ENCODE measurements at regions not wholly inside any gene's neighbourhood (a gene's known extent, or its start where the extent isn't known, plus 50 kb on each side); places are given as distances from the start of the nearest gene placed in this dataset.

- no peaks in the 10 kb centered on the region for H3K4me1 Mint-ChIP-seq
- H3K4me3 Mint-ChIP-seq: no peak overlapping the region
- no peaks in the 10 kb centered on the region for H3K36me3 Mint-ChIP-seq (ENCODE audit: low read depth)
- no peak overlapping the region for H3K27ac Mint-ChIP-seq
- H3K9me3 Mint-ChIP-seq: no peaks in the 10 kb centered on the region
- ATAC-seq (replicated peaks): no peak
- no peaks in the 10 kb centered on the region for H3K27me3 Mint-ChIP-seq
Observed at GRCh38 chr1:59179673-59180072, 117.2 kb upstream of the FGGY start.

- H3K36me3 Mint-ChIP-seq (ENCODE audit: low read depth): no peaks in the 10 kb centered on the region
- H3K4me1 Mint-ChIP-seq: no peaks in the 10 kb centered on the region
- ATAC-seq (replicated peaks): no peak
Observed at GRCh38 chr1:59180735-59181134, 116.2 kb upstream of the FGGY start.

DNA sequence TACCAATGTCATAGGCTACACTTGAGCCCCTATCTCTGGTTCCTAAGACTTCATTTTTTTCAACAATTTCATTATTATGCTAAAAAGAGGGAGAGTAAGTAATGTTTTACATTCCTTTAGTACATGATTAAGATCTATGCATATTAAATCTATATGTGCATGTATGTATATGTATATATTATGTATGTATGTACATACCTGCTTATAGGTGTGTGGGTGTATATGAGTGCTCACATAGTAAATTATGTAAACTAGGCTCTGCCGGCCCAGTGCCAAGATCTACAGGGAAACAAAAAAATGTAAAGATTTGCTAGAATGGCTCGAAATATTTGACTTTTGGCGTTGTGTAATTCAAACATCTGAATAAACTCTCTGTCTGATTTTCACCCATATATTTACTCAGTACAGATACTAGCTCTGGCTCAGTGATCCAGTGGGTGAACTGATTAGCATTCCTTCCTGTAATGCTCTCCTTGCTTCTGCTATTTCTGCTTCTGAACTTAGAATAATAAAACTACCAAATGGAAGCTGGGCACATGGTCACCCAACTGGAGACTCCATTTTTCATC is 113.1 kb upstream of the FGGY start:
- Mint-ChIP-seq H3K27ac (no peak overlapping the region), H3K27me3 (no peaks in the 10 kb centered on the region), H3K4me3 (no peak overlapping the region), H3K4me1 (no peaks in the 10 kb centered on the region), H3K9me3 (no peaks in the 10 kb centered on the region), H3K36me3 (ENCODE audit: low read depth) (no peaks in the 10 kb centered on the region)
- no peak for ATAC-seq (replicated peaks)

More at GRCh38 chr1:59180735-59181134, 116.2 kb upstream of the FGGY start:
- Mint-ChIP-seq H3K9me3 (no peaks in the 10 kb centered on the region), H3K4me3 (no peak overlapping the region), H3K27ac (no peak overlapping the region), H3K27me3 (no peaks in the 10 kb centered on the region)

GRCh38 chr1:59184365-59184905 is 112.5 kb upstream of the FGGY start:
- Mint-ChIP-seq H3K27ac (no peak overlapping the region), H3K9me3 (no peaks in the 10 kb centered on the region), H3K36me3 (ENCODE audit: low read depth) (no peaks in the 10 kb centered on the region), H3K4me3 (no peak overlapping the region), H3K4me1 (no peaks in the 10 kb centered on the region), H3K27me3 (peaks cover 2% of the 10 kb centered on the region)
- no peak for ATAC-seq (replicated peaks)

GRCh38 chr1:59185163-59185860 is 111.6 kb upstream of the FGGY start:
- Mint-ChIP-seq H3K36me3 (ENCODE audit: low read depth) (no peaks in the 10 kb centered on the region), H3K27me3 (peaks cover 9% of the 10 kb centered on the region), H3K27ac (no peak overlapping the region), H3K4me1 (no peaks in the 10 kb centered on the region), H3K4me3 (no peak overlapping the region), H3K9me3 (no peaks in the 10 kb centered on the region)
- no peak for ATAC-seq (replicated peaks)

- H3K9me3 Mint-ChIP-seq: no peaks in the 10 kb centered on the region
- H3K36me3 Mint-ChIP-seq (ENCODE audit: low read depth): no peaks in the 10 kb centered on the region
- ATAC-seq (replicated peaks): no peak
- no peaks in the 10 kb centered on the region for H3K4me1 Mint-ChIP-seq
- H3K27me3 Mint-ChIP-seq: peaks cover 9% of the 10 kb centered on the region
- no peak overlapping the region for H3K4me3 Mint-ChIP-seq
- H3K27ac Mint-ChIP-seq: no peak overlapping the region
Observed at GRCh38 chr1:59186656-59187055, 110.2 kb upstream of the FGGY start.

- no peak overlapping the region for H3K27ac Mint-ChIP-seq
- H3K36me3 Mint-ChIP-seq (ENCODE audit: low read depth): no peaks in the 10 kb centered on the region
- H3K9me3 Mint-ChIP-seq: no peaks in the 10 kb centered on the region
- H3K27me3 Mint-ChIP-seq: peaks cover 9% of the 10 kb centered on the region
- no peaks in the 10 kb centered on the region for H3K4me1 Mint-ChIP-seq
- no peak for ATAC-seq (replicated peaks)
- H3K4me3 Mint-ChIP-seq: no peak overlapping the region
Observed at GRCh38 chr1:59188413-59189213, 108.3 kb upstream of the FGGY start.

DNA sequence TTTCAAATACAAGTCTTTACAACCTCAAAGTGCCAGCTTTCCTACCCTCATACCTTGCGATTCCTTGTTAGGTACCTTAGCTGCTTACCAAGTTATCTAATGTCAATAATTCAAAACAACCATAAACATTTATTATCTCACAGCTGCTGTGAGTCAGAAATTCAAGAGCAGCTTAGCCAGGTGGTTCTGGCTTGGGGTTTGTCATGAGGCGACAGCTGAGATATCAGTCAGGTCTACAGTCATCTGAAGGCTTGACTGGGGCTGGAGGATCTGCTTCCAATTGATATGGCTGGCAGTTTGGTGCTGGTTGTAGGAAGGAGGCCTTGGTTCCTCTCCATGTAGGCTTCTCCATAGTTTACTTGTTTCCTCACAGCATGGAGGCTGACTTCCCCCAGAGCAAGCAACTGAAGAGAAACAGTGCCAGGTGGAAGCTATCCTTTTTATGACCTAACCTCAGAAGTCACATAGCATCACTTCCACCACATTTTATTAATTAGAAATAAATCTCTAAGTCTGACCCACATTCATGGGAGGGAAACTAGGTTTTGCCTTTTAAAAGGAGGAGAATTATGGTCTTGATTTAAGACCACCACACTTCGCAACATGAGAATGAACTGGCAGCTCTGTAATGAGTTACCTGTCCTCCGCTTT is 103.3 kb upstream of the FGGY start:
- Mint-ChIP-seq H3K27me3 (peaks cover 14% of the 10 kb centered on the region), H3K27ac (no peak overlapping the region), H3K9me3 (peaks cover 5% of the 10 kb centered on the region), H3K4me1 (no peaks in the 10 kb centered on the region), H3K36me3 (ENCODE audit: low read depth) (no peaks in the 10 kb centered on the region), H3K4me3 (no peak overlapping the region)
- ATAC-seq (replicated peaks): no peak

DNA sequence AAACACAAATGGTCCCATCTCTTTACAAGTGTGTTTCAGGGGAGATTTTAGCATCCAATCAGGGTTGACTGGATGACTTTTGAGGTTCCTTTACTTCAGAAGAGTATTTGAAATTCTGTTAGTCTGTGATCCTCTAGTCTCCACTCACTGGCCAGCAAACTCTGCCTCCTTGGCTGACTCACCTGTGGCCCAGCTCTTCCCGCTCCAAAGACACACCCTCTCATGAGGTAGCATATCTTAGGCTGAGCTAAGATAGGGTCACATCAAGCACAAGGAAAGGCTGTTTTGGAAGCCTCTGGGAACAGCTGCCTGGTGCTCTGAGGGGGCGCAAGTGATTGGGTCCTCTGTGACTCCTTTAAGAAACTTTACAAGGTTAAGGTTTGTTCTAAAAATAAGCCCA is 102.3 kb upstream of the FGGY start:
- Mint-ChIP-seq H3K27me3 (peaks cover 11% of the 10 kb centered on the region), H3K27ac (no peak overlapping the region), H3K4me1 (no peaks in the 10 kb centered on the region), H3K4me3 (no peak overlapping the region), H3K36me3 (ENCODE audit: low read depth) (no peaks in the 10 kb centered on the region), H3K9me3 (peaks cover 5% of the 10 kb centered on the region)
- no peak for ATAC-seq (replicated peaks)

DNA sequence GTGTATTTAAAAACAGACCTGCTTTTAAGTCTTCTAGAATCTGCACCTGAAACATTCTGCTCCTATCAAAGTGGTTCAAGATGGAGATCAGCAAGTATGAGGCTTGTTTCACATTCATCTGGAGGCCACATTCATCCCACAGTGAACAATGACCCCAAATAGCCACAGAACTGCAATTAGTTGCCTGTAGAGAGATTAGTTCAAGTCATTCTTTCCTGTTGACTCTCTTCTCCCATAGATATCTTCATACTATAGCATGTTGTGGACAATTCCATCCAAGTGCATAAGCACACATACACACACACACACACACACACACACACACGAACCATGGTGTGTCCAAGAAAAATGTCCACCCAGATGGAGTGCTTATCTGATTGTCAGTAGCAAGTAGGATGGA is 101.7 kb upstream of the FGGY start:
- no peaks in the 10 kb centered on the region for H3K36me3 Mint-ChIP-seq (ENCODE audit: low read depth)
- H3K4me1 Mint-ChIP-seq: no peaks in the 10 kb centered on the region
- H3K4me3 Mint-ChIP-seq: no peak overlapping the region
- no peak overlapping the region for H3K27ac Mint-ChIP-seq
- ATAC-seq (replicated peaks): no peak
- H3K27me3 Mint-ChIP-seq: peaks cover 9% of the 10 kb centered on the region
- peaks cover 5% of the 10 kb centered on the region for H3K9me3 Mint-ChIP-seq

GRCh38 chr1:59198564-59198963 is 98.3 kb upstream of the FGGY start:
- Mint-ChIP-seq H3K9me3 (peaks cover 5% of the 10 kb centered on the region), H3K4me1 (no peaks in the 10 kb centered on the region), H3K27me3 (peaks cover 9% of the 10 kb centered on the region), H3K36me3 (ENCODE audit: low read depth) (no peaks in the 10 kb centered on the region), H3K27ac (no peak overlapping the region), H3K4me3 (no peak overlapping the region)
- ATAC-seq (replicated peaks): no peak

DNA sequence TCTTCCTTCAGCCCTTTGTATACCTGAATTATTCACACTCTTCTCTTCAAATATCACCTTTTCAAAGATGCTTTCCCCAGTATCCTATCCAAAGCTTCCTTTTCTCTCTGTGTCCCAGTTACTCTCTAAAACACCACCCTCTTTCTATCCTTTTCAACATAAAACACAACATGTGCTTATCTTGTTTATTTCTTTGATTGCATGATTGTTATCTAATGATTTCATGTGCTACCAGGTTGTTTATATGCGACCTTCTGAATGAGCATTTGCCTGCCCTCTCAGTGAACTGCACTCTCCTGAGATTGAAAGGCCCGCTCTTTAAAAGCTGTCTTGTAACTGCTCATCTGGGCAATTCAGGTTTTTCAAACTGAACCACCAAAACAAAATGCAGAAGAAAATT is 97.7 kb upstream of the FGGY start:
- H3K4me3 Mint-ChIP-seq: no peak overlapping the region
- H3K9me3 Mint-ChIP-seq: peaks cover 3% of the 10 kb centered on the region
- ATAC-seq (replicated peaks): no peak
- H3K36me3 Mint-ChIP-seq (ENCODE audit: low read depth): no peaks in the 10 kb centered on the region
- H3K27me3 Mint-ChIP-seq: peaks cover 9% of the 10 kb centered on the region
- H3K4me1 Mint-ChIP-seq: no peaks in the 10 kb centered on the region
- no peak overlapping the region for H3K27ac Mint-ChIP-seq

DNA sequence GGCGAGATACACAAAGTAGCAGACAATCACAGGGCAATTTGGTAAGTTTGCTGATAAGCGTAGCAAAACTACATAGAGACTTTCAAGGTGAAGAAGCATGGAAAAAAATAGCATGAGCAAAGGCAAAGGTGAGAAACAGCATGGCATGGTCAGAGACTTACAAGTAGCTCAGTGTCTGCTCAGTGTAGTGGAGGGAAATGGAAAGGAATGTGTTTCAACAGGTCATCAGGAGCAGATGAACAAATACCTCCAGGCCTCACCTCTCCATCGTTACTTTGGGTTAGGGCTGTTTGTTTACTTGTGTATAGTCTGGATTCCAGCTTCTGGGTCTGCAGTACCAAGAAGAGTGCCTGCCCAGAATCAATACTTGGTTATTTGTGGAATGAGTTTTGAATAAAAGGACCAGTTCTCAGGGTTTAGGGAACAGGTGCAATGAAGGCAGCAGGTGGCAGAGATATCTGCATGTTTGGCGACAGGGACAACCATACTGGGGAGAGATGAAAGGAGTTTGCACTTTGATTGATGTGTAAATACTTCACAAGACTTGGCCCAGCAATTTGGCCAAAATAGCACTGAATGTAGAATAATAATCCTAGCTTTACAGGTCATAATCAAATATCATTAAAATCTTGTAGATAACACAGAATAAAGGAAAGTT is 97.0 kb upstream of the FGGY start:
- Mint-ChIP-seq H3K4me3 (no peak overlapping the region), H3K9me3 (peaks cover 2% of the 10 kb centered on the region), H3K27ac (no peak overlapping the region), H3K36me3 (ENCODE audit: low read depth) (no peaks in the 10 kb centered on the region), H3K4me1 (no peaks in the 10 kb centered on the region), H3K27me3 (peaks cover 11% of the 10 kb centered on the region)
- ATAC-seq (replicated peaks): no peak

GRCh38 chr1:59201341-59201740 is 95.6 kb upstream of the FGGY start:
- peaks cover 13% of the 10 kb centered on the region for H3K27me3 Mint-ChIP-seq
- no peak for ATAC-seq (replicated peaks)
- H3K36me3 Mint-ChIP-seq (ENCODE audit: low read depth): no peaks in the 10 kb centered on the region
- no peak overlapping the region for H3K27ac Mint-ChIP-seq
- peaks cover 4% of the 10 kb centered on the region for H3K9me3 Mint-ChIP-seq
- no peak overlapping the region for H3K4me3 Mint-ChIP-seq
- H3K4me1 Mint-ChIP-seq: no peaks in the 10 kb centered on the region

All from activated T-helper 17 cell treated with anti-CD3 and anti-CD28 coated beads, Interleukin-2, amount 50 U/mL, for 72 hours (primary cell).